H1 (cell line): ENCODE measurements at regions not wholly inside any gene's neighbourhood (a gene's known extent, or its start where the extent isn't known, plus 50 kb on each side); places are given as distances from the start of the nearest gene placed in this dataset.

Experiments used
- CTCF ChIA-PET: fragments of 300-600 bp; sonication (Branson Sonifier 250); formaldehyde crosslinking; loops from one replicate; lab custom pipeline; 2021; ENCODE audit not compliant: partially characterized antibody; lab: Charles Lee
- POLR2A ChIA-PET: fragments of 300-600 bp; sonication (Branson Sonifier 250); formaldehyde crosslinking; loops from one replicate; lab custom pipeline; 2021; ENCODE audit warnings: inconsistent platforms; ENCODE audit not compliant: partially characterized antibody; lab: Charles Lee
- DNase-seq, 2 experiments: peaks; one replicate each; pipeline versions ENCODE4 v3.0.0 to v3.0.0-alpha.2; 2010 to 2022; ENCODE audit warnings: low spot score in 2 of 2, low read depth in 1 of 2, mixed read lengths in 1 of 2
- FAIRE-seq: peaks from 2 replicates; lab custom pipeline; 2011; peaks lifted over from hg19 to GRCh38; lab: Jason Lieb, UNC
- H2AFZ ChIP-seq: 2 replicates; pipeline ENCODE4 v1.8.1; 2012; ENCODE audit warnings: low read length, inconsistent platforms
- H2AK5ac ChIP-seq: 2 replicates; pipeline ENCODE4 v1.6.1; 2013; ENCODE audit warnings: low read depth, low read length
- H2BK120ac ChIP-seq: replicated peaks from 2 replicates; pipeline ENCODE3; 2013; ENCODE audit warnings: low read depth, low read length, inconsistent platforms
- H2BK12ac ChIP-seq: 2 replicates; pipeline ENCODE4 v1.6.1; 2013; ENCODE audit warnings: low read depth, low read length
- H2BK15ac ChIP-seq: 2 replicates; pipeline ENCODE4 v1.6.1; 2013; ENCODE audit warnings: low read length
- H2BK20ac ChIP-seq: 2 replicates; pipeline ENCODE4 v1.6.1; 2013; ENCODE audit warnings: low read length
- H2BK5ac ChIP-seq: 2 replicates; pipeline ENCODE4 v1.6.1; 2013; ENCODE audit warnings: low read depth, low read length
- H3K14ac ChIP-seq: 2 replicates; pipeline ENCODE4 v1.6.1; 2013; ENCODE audit warnings: inconsistent platforms; ENCODE audit not compliant: insufficient read length
- H3K18ac ChIP-seq: 2 replicates; pipeline ENCODE4 v1.6.1; 2013; ENCODE audit warnings: low read length; ENCODE audit errors: extremely low read depth
- H3K23ac ChIP-seq: 2 replicates; pipeline ENCODE4 v1.6.1; 2013; ENCODE audit warnings: inconsistent platforms; ENCODE audit not compliant: insufficient read length
- H3K23me2 ChIP-seq: 2 replicates; pipeline ENCODE4 v1.6.1; 2013; ENCODE audit warnings: low read depth, low read length
- H3K27ac ChIP-seq: 2 replicates; pipeline ENCODE4 v1.6.1; 2011; ENCODE audit warnings: low read depth, low read length, inconsistent platforms
- H3K27me3 ChIP-seq, 4 experiments: replicated peaks in 1 of 4; 1 replicate in 1 of 4; 2 replicates in 3 of 4; pipeline versions ENCODE4 v1.6.1 to v1.8.1; 2011 to 2013; ENCODE audit warnings: low read length in 3 of 4, mild to moderate bottlenecking in 3 of 4, inconsistent platforms in 2 of 4, mixed read lengths in 2 of 4, moderate library complexity in 1 of 4; ENCODE audit not compliant: control insufficient read depth in 3 of 4, insufficient read depth in 3 of 4; ENCODE audit errors: extremely low read depth in 1 of 4
- H3K36me3 ChIP-seq, 4 experiments: 2 replicates each; pipeline versions ENCODE4 v1.6.1 to v1.8.1; 2011 to 2013; ENCODE audit warnings: mild to moderate bottlenecking in 4 of 4, low read length in 3 of 4, moderate library complexity in 2 of 4, control low read depth in 1 of 4, inconsistent platforms in 1 of 4; ENCODE audit not compliant: insufficient read depth in 4 of 4, control insufficient read depth in 2 of 4
- H3K4ac ChIP-seq: replicated peaks from 2 replicates; pipeline ENCODE3; 2013; ENCODE audit warnings: low read length, low read depth, mixed read lengths, inconsistent platforms; ENCODE audit not compliant: insufficient read length
- H3K4me1 ChIP-seq, 4 experiments: replicated peaks in 1 of 4; 1 replicate in 1 of 4; 2 replicates in 3 of 4; pipeline versions ENCODE4 v1.6.1 to v1.8.1; 2011 to 2013; ENCODE audit warnings: low read length in 3 of 4, inconsistent platforms in 2 of 4, mixed read lengths in 1 of 4; ENCODE audit not compliant: insufficient read depth in 4 of 4, control insufficient read depth in 3 of 4
- H3K4me2 ChIP-seq, 2 experiments: 2 replicates each; pipeline versions ENCODE4 v1.6.1 to v1.8.1; 2011 to 2013; ENCODE audit warnings: low read depth in 2 of 2, low read length in 2 of 2, control low read depth in 1 of 2, inconsistent platforms in 1 of 2, mild to moderate bottlenecking in 1 of 2; ENCODE audit not compliant: insufficient read depth in 1 of 2
- H3K4me3 ChIP-seq, 4 experiments: fragments of 200-600, 300-600 bp in 1 of 4; sonication (generic), shearing (Covaris generic), sonication (Bioruptor Twin) in 1 of 4; 2 replicates each; pipeline versions ENCODE4 v1.5.1 to v1.8.1; 2011 to 2016; ENCODE audit warnings: low read length in 4 of 4, low read depth in 3 of 4, control low read depth in 2 of 4, inconsistent platforms in 2 of 4, mild to moderate bottlenecking in 2 of 4, mixed read lengths in 1 of 4, moderate library complexity in 1 of 4; ENCODE audit not compliant: insufficient read depth in 2 of 4; ENCODE audit errors: extremely low read depth in 1 of 4
- H3K56ac ChIP-seq: replicated peaks from 2 replicates; pipeline ENCODE3; 2013; ENCODE audit warnings: low read depth, mild to moderate bottlenecking, mixed read lengths, low read length, inconsistent platforms; ENCODE audit not compliant: insufficient read length
- H3K79me1 ChIP-seq: 2 replicates; pipeline ENCODE4 v1.6.1; 2013; ENCODE audit warnings: low read depth, low read length, control low read depth
- H3K79me2 ChIP-seq, 2 experiments: 2 replicates each; pipeline versions ENCODE4 v1.6.1 to v1.8.1; 2012 to 2013; ENCODE audit warnings: low read length in 2 of 2, mild to moderate bottlenecking in 2 of 2, inconsistent platforms in 1 of 2; ENCODE audit not compliant: insufficient read depth in 2 of 2, control insufficient read depth in 1 of 2
- H3K9ac ChIP-seq, 4 experiments: replicated peaks in 1 of 4; 1 replicate in 1 of 4; 2 replicates in 3 of 4; pipeline versions ENCODE4 v1.6.1 to v1.8.1; 2011 to 2013; ENCODE audit warnings: low read depth in 3 of 4, low read length in 3 of 4, control low read depth in 2 of 4, mild to moderate bottlenecking in 2 of 4, moderate library complexity in 2 of 4, inconsistent platforms in 1 of 4; ENCODE audit errors: extremely low read depth in 1 of 4
- H3K9me3 ChIP-seq, 2 experiments: 2 replicates each; pipeline versions ENCODE4 v1.6.1 to v1.8.1; 2012 to 2013; ENCODE audit warnings: mild to moderate bottlenecking in 2 of 2, moderate library complexity in 2 of 2, control low read depth in 1 of 2, inconsistent platforms in 1 of 2, low read depth in 1 of 2, low read length in 1 of 2, mixed read lengths in 1 of 2; ENCODE audit not compliant: insufficient read depth in 2 of 2
- H4K20me1 ChIP-seq, 2 experiments: replicated peaks in 1 of 2; 2 replicates each; pipeline versions ENCODE3 to v1.8.1; 2011 to 2013; ENCODE audit warnings: inconsistent platforms in 2 of 2, low read length in 2 of 2, mild to moderate bottlenecking in 1 of 2; ENCODE audit not compliant: insufficient read depth in 2 of 2, control insufficient read depth in 1 of 2
- H4K5ac ChIP-seq: 2 replicates; pipeline ENCODE4 v1.6.1; 2013; ENCODE audit warnings: low read length, low read depth, mixed read lengths, inconsistent platforms; ENCODE audit not compliant: insufficient read length
- H4K8ac ChIP-seq: 2 replicates; pipeline ENCODE4 v1.8.0; 2013; ENCODE audit warnings: mild to moderate bottlenecking, moderate library complexity, low read length, inconsistent platforms; ENCODE audit not compliant: insufficient read depth; ENCODE audit errors: extremely low read depth
- H4K91ac ChIP-seq: replicated peaks from 2 replicates; pipeline ENCODE3; 2013; ENCODE audit warnings: low read length, mixed read lengths, inconsistent platforms; ENCODE audit not compliant: insufficient read length
- BRCA1 ChIP-seq: IDR thresholded peaks from 2 replicates; pipeline ENCODE4 v1.6.1; 2012; ENCODE audit warnings: low read depth, low read length, improper control_type of control experiment
- CBX5 ChIP-seq: fragments of 300-800, 300-1000 bp; sonication (generic); IDR thresholded peaks from 2 replicates; pipeline ENCODE4 v1.7.1; 2016; ENCODE audit warnings: antibody characterized with exemption, low read length, low read depth
- CBX8 ChIP-seq: fragments of 300-800, 300-1000 bp; sonication (generic); IDR thresholded peaks from 2 replicates; pipeline ENCODE4 v1.7.1; 2016; ENCODE audit warnings: low read depth, low read length, borderline replicate concordance
- CHD2 ChIP-seq: IDR thresholded peaks from 2 replicates; pipeline ENCODE4 v1.6.1; 2012; ENCODE audit warnings: low read length, improper control_type of control experiment
- GTF2F1 ChIP-seq: IDR thresholded peaks from 2 replicates; pipeline ENCODE4 v1.6.1; 2012; ENCODE audit warnings: low read depth, low read length, improper control_type of control experiment, borderline replicate concordance
- HDAC2 ChIP-seq, 2 experiments: fragments of 300-600 bp in 1 of 2; sonication (generic) in 1 of 2; IDR thresholded peaks; 2 replicates each; pipeline ENCODE4 v1.6.1; 2011 to 2012; ENCODE audit warnings: low read depth in 2 of 2, low read length in 2 of 2, mild to moderate bottlenecking in 2 of 2, moderate library complexity in 2 of 2, borderline replicate concordance in 1 of 2, inconsistent platforms in 1 of 2
- POLR2AphosphoS5 ChIP-seq: IDR thresholded peaks from 2 replicates; pipeline ENCODE4 v1.6.1; 2011; ENCODE audit warnings: low read depth, low read length
- RAD21 ChIP-seq, 2 experiments: IDR thresholded peaks in 1 of 2; conservative IDR thresholded peaks in 1 of 2; 2 replicates each; pipeline ENCODE4 v1.6.1; 2011; ENCODE audit warnings: low read depth in 2 of 2, low read length in 2 of 2, improper control_type of control experiment in 1 of 2, inconsistent platforms in 1 of 2, mild to moderate bottlenecking in 1 of 2, moderate library complexity in 1 of 2
- RXRA ChIP-seq: IDR thresholded peaks from 2 replicates; pipeline ENCODE4 v1.6.1; 2011; ENCODE audit warnings: low read depth, mild to moderate bottlenecking, low read length, moderate library complexity; ENCODE audit not compliant: insufficient read depth
- SAP30 ChIP-seq: fragments of 300-600 bp; sonication (generic); IDR thresholded peaks from 2 replicates; pipeline ENCODE4 v1.7.1; 2012; ENCODE audit warnings: low read length, moderate library complexity, mild to moderate bottlenecking, inconsistent platforms; ENCODE audit not compliant: insufficient read depth, insufficient replicate concordance
- SIX5 ChIP-seq: IDR thresholded peaks from 2 replicates; pipeline ENCODE4 v1.6.1; 2011; ENCODE audit warnings: mild to moderate bottlenecking, low read depth, low read length
- SP4 ChIP-seq: IDR thresholded peaks from 2 replicates; pipeline ENCODE4 v1.6.1; 2012; ENCODE audit warnings: low read length, inconsistent platforms
- TCF12 ChIP-seq: IDR thresholded peaks from 2 replicates; pipeline ENCODE4 v1.6.1; 2011; ENCODE audit warnings: low read depth, mild to moderate bottlenecking, low read length
- WGBS, 2 experiments: shearing (Covaris generic) in 1 of 2; methylation state at CpG; one replicate each; pipeline versions ENCODE4 v1.1.6 to v1.1.7; 2013 to 2015; ENCODE audit warnings: low lambda C conversion rate in 2 of 2, mixed read lengths in 2 of 2, inconsistent platforms in 1 of 2, low coverage in 1 of 2, missing lambda C conversion rate in 1 of 2; ENCODE audit not compliant: insufficient replicate concordance in 2 of 2, insufficient coverage in 1 of 2, insufficient read length in 1 of 2; ENCODE audit errors: extremely low coverage in 1 of 2, missing lambda C conversion rate in 1 of 2; 5-methylcytosine and 5-hydroxymethylcytosine counted together
- TF ChIP-seq, protein P1 (sequence below): IDR thresholded peaks from 2 replicates; pipeline ENCODE4 v1.6.1; 2011; ENCODE audit warnings: low read length, improper control_type of control experiment

DNA sequence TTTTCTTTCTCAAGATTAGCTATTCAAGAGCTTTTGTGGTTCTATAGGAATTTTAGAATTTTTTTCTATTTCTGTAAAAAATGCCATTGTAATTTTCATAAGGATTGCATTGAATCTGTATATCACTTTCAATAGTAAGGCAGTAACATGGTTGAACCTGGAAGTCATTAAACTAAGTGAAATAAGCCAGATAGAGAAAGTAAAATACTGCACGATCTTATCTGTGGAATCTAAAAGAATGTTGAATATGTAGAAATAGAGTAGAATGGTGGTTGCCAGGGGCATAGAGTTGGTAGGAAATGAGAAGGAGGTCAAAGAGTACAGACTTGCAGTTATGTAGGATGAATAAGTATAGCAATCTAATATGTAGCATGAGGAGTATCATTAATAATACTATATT is 1073.5 kb upstream of the LRRN3 start:
- H3K79me1 ChIP-seq, result no peaks in the 10 kb centered on the region
- no peaks in the 10 kb centered on the region for H4K20me1 ChIP-seq
- H3K9me3 ChIP-seq, result no peaks in the 10 kb centered on the region
- no peaks in the 10 kb centered on the region for H3K27me3 ChIP-seq
- H2BK15ac ChIP-seq, result no peak overlapping the region
- H2BK5ac ChIP-seq, result no peak overlapping the region
- no peak overlapping the region for H2AK5ac ChIP-seq
- H3K23ac ChIP-seq, result no peak overlapping the region
- H4K8ac ChIP-seq, result no peak overlapping the region
- H3K4me1 ChIP-seq, result peaks cover 0 to 2% (median 0%) of the 10 kb centered on the region in 4 experiments; a peak in 1 of 7 replicates
- no peak overlapping the region for H3K14ac ChIP-seq
- ChIA-PET POLR2A (no interaction called here), CTCF (no interaction called here)
- no peak overlapping the region for H2BK20ac ChIP-seq
- H3K23me2 ChIP-seq, result no peaks in the 10 kb centered on the region
- H3K18ac ChIP-seq, result no peak overlapping the region
- no peak overlapping the region for H2AFZ ChIP-seq
- FAIRE-seq (no peak), DNase-seq (no peak)
- no peak overlapping the region for H3K4me3 ChIP-seq
- 100% methylated on average over 1 of the region's 1 CpG; no CpG with 5 or more reads in 1 of the 2 experiments for WGBS, 2 experiments
- H3K9ac ChIP-seq, result no peak overlapping the region
- H3K56ac ChIP-seq, result no peak overlapping the region
- no peaks in the 10 kb centered on the region for H3K79me2 ChIP-seq
- H3K36me3 ChIP-seq, result no peaks in the 10 kb centered on the region
- H3K27ac ChIP-seq, result no peak overlapping the region
- H2BK12ac ChIP-seq, result no peak overlapping the region
- no peak overlapping the region for H4K5ac ChIP-seq
- no peak overlapping the region for H3K4ac ChIP-seq
- no peak overlapping the region for H3K4me2 ChIP-seq
- no peak overlapping the region for H2BK120ac ChIP-seq
- H4K91ac ChIP-seq, result no peak overlapping the region
- no peak for TF ChIP-seq SAP30
- TF ChIP-seq CHD2, result no peak
- no peak for TF ChIP-seq RAD21 (IDR thresholded peaks at IDR 0.05 in 1 of 2, conservative IDR thresholded peaks at IDR 0.05 in 1 of 2; ENCODE audit: low read depth in 2 of 2, low read length in 2 of 2)
- no peak for TF ChIP-seq CBX5
- TF ChIP-seq, protein P1, sequence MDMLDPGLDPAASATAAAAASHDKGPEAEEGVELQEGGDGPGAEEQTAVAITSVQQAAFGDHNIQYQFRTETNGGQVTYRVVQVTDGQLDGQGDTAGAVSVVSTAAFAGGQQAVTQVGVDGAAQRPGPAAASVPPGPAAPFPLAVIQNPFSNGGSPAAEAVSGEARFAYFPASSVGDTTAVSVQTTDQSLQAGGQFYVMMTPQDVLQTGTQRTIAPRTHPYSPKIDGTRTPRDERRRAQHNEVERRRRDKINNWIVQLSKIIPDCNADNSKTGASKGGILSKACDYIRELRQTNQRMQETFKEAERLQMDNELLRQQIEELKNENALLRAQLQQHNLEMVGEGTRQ, result no peak
- no peak for TF ChIP-seq BRCA1
- no peak for TF ChIP-seq RXRA
- TF ChIP-seq POLR2AphosphoS5, result no peak
- TF ChIP-seq CBX8, result no peak
- TF ChIP-seq SP4, result no peak
- TF ChIP-seq SIX5, result no peak
- TF ChIP-seq GTF2F1, result no peak
- TF ChIP-seq HDAC2 (IDR thresholded peaks at IDR 0.05; ENCODE audit: borderline replicate concordance in 1 of 2, low read depth in 2 of 2, low read length in 2 of 2), result no peak
- no peak for TF ChIP-seq TCF12
